ENCODE measurements at regions not wholly inside any gene's neighbourhood (a gene's known extent, or its start where the extent isn't known, plus 50 kb on each side); places are given as distances from the start of the nearest gene placed in this dataset.

DNA sequence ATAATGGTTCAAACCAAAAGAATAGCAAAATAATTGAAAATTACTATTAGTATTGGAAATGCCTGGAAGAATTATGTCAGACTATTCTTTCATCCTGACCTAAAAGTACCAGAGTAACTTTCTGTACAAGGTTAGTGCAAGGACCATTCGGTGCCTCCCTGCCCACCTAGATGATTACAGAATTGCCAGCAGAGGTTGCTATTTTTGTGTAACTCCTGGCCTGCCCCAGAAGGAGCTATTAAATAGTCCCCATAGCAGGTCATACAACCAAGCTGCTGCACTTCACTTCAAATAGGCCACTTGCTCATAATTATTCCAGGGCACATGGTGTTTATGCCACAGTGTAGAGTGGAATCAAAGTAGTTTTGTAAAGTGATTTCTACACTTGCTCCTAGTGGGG, 831.1 kb upstream of the PABPC4L start:
- H3K9me3 ChIP-seq: no peaks in the 10 kb centered on the region
- H3K4me1 ChIP-seq: no peaks in the 10 kb centered on the region
- no peak overlapping the region for H3K4me3 ChIP-seq
- ChIA-PET POLR2A (no interaction called here), CTCF (interaction anchor here (0.6 kb wide), 1 partner anchor 270 kb away, joined by 3 read pairs; no protein-coding TSS in a partner anchor)
- no peak for DNase-seq (ENCODE audit: low read depth in 1 of 2, low spot score in 1 of 2)
- no peak overlapping the region for H3K27ac ChIP-seq
- FAIRE-seq: no peak
- TF ChIP-seq JUNB (IDR thresholded peaks at IDR 0.05): no peak
- no peak for TF ChIP-seq CTCF (IDR thresholded peaks at IDR 0.05)
- no peak for TF ChIP-seq CBX2 (IDR thresholded peaks at IDR 0.05; ENCODE audit: borderline replicate concordance, low read depth)
- TF ChIP-seq RCOR1 (IDR thresholded peaks at IDR 0.05; ENCODE audit: low read depth, low read length): no peak
- TF ChIP-seq FOSB (CRISPR knock-in tag; IDR thresholded peaks at IDR 0.05): no peak
- no peak for ATAC-seq
- H3K4me2 ChIP-seq: no peak overlapping the region
- WGBS (ENCODE audit: missing lambda C conversion rate): 14% methylated on average over 1 of the region's 1 CpG

GRCh38 chr4:135015771-135016170, 814.2 kb upstream of the PABPC4L start:
- Histone ChIP-seq H3K9me3 (no peaks in the 10 kb centered on the region), H3K4me1 (no peaks in the 10 kb centered on the region), H3K27ac (no peak overlapping the region), H3K4me2 (no peak overlapping the region), H3K4me3 (no peak overlapping the region)
- no peak for ATAC-seq
- DNase-seq (ENCODE audit: low read depth in 1 of 2, low spot score in 1 of 2): no peak
- ChIA-PET POLR2A (no interaction called here), CTCF (no interaction called here)
- no peak for FAIRE-seq
- 46% methylated on average over 5 of the region's 5 CpGs for WGBS (ENCODE audit: missing lambda C conversion rate)
- no peak for TF ChIP-seq TFCP2L1 (CRISPR knock-in tag; IDR thresholded peaks at IDR 0.05)
- no peak for TF ChIP-seq RARB (CRISPR knock-in tag; IDR thresholded peaks at IDR 0.05)
- TF ChIP-seq KDM1A (IDR thresholded peaks at IDR 0.05; ENCODE audit: low read depth): no peak
- TF ChIP-seq E2F6 (IDR thresholded peaks at IDR 0.05; ENCODE audit: borderline replicate concordance, low read depth): no peak
- TF ChIP-seq ZC3H11A (IDR thresholded peaks at IDR 0.05): no peak
- no peak for TF ChIP-seq RCOR1 (IDR thresholded peaks at IDR 0.05; ENCODE audit: low read depth, low read length)
- TF ChIP-seq JUN (IDR thresholded peaks at IDR 0.05): no peak
- no peak for TF ChIP-seq EHF (CRISPR knock-in tag; IDR thresholded peaks at IDR 0.05)
- no peak for TF ChIP-seq KDM5A (IDR thresholded peaks at IDR 0.05)
- TF ChIP-seq, protein P1, sequence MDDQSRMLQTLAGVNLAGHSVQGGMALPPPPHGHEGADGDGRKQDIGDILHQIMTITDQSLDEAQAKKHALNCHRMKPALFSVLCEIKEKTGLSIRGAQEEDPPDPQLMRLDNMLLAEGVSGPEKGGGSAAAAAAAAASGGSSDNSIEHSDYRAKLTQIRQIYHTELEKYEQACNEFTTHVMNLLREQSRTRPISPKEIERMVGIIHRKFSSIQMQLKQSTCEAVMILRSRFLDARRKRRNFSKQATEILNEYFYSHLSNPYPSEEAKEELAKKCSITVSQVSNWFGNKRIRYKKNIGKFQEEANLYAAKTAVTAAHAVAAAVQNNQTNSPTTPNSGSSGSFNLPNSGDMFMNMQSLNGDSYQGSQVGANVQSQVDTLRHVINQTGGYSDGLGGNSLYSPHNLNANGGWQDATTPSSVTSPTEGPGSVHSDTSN (IDR thresholded peaks at IDR 0.05): no peak

GRCh38 chr4:135007400-135007799, 805.8 kb upstream of the PABPC4L start:
- no peak for FAIRE-seq
- no peak for DNase-seq (ENCODE audit: low read depth in 1 of 2, low spot score in 1 of 2)
- WGBS (ENCODE audit: missing lambda C conversion rate): 40% methylated on average over 3 of the region's 3 CpGs
- no peaks in the 10 kb centered on the region for H3K9me3 ChIP-seq
- no peak for TF ChIP-seq CBX2 (IDR thresholded peaks at IDR 0.05; ENCODE audit: borderline replicate concordance, low read depth)
- no peak for TF ChIP-seq CEBPB (IDR thresholded peaks at IDR 0.05)
- no peak for TF ChIP-seq HEYL (CRISPR knock-in tag; IDR thresholded peaks at IDR 0.05)
- no peak for TF ChIP-seq RCOR1 (IDR thresholded peaks at IDR 0.05; ENCODE audit: low read depth, low read length)
- no peak for TF ChIP-seq POLR2AphosphoS2 (conservative IDR thresholded peaks at IDR 0.05; ENCODE audit: low read length)
- no peak for TF ChIP-seq HOXB5 (CRISPR knock-in tag; IDR thresholded peaks at IDR 0.05)
- no peak for TF ChIP-seq MAZ (IDR thresholded peaks at IDR 0.05; ENCODE audit: borderline replicate concordance, low read depth, low read length)
- no peak for TF ChIP-seq JUNB (IDR thresholded peaks at IDR 0.05)
- no peak for TF ChIP-seq NFE2L2 (conservative IDR thresholded peaks at IDR 0.05; ENCODE audit: low read length)
- no peak for TF ChIP-seq MAFK (IDR thresholded peaks at IDR 0.05; ENCODE audit: partially characterized antibody)
- TF ChIP-seq CTCF (IDR thresholded peaks at IDR 0.05): no peak
- TF ChIP-seq NR3C1 (IDR thresholded peaks at IDR 0.05): no peak
- no peak for TF ChIP-seq TP53 (CRISPR knock-in tag; IDR thresholded peaks at IDR 0.05)
- no peak for TF ChIP-seq RFX5 (IDR thresholded peaks at IDR 0.05)
- TF ChIP-seq, protein P2, sequence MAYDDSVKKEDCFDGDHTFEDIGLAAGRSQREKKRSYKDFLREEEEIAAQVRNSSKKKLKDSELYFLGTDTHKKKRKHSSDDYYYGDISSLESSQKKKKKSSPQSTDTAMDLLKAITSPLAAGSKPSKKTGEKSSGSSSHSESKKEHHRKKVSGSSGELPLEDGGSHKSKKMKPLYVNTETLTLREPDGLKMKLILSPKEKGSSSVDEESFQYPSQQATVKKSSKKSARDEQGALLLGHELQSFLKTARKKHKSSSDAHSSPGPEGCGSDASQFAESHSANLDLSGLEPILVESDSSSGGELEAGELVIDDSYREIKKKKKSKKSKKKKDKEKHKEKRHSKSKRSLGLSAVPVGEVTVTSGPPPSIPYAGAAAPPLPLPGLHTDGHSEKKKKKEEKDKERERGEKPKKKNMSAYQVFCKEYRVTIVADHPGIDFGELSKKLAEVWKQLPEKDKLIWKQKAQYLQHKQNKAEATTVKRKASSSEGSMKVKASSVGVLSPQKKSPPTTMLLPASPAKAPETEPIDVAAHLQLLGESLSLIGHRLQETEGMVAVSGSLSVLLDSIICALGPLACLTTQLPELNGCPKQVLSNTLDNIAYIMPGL (CRISPR knock-in tag; IDR thresholded peaks at IDR 0.05; ENCODE audit: borderline replicate concordance): no peak
- TF ChIP-seq, protein P3, sequence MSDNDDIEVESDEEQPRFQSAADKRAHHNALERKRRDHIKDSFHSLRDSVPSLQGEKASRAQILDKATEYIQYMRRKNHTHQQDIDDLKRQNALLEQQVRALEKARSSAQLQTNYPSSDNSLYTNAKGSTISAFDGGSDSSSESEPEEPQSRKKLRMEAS (IDR thresholded peaks at IDR 0.05): no peak
- no peak for TF ChIP-seq BHLHE40 (IDR thresholded peaks at IDR 0.05; ENCODE audit: low read depth, low read length)
- TF ChIP-seq RAD21 (conservative IDR thresholded peaks at IDR 0.05 in 1 of 2, IDR thresholded peaks at IDR 0.05 in 1 of 2): no peak
- no peak for TF ChIP-seq SMC3 (IDR thresholded peaks at IDR 0.05)
- no peak for TF ChIP-seq EP300 (IDR thresholded peaks at IDR 0.05)
- POLR2A ChIA-PET: no interaction called here
- H3K4me2 ChIP-seq: no peak overlapping the region
- ATAC-seq: no peak
- H3K4me1 ChIP-seq: no peaks in the 10 kb centered on the region
- no peak overlapping the region for H3K27ac ChIP-seq
- H3K4me3 ChIP-seq: no peak overlapping the region
- CTCF ChIA-PET: no interaction called here

Measured in A549 (cell line).